ENCODE measurements at regions not wholly inside any gene's neighbourhood (a gene's known extent, or its start where the extent isn't known, plus 50 kb on each side); places are given as distances from the start of the nearest gene placed in this dataset.
"Not testable (repeated sequence)": the region's sequence is repeated elsewhere in the genome, so short reads cannot be mapped to it uniquely, and the experiment has no call there.

GRCh38 chr14:21760360-21760759 is 86.7 kb upstream of the OR4E1 start:
- H3K4me1 Mint-ChIP-seq; ATAC-seq (replicated peaks; ENCODE audit: extremely low read depth, poor library complexity, severe bottlenecking); H3K27ac Mint-ChIP-seq (ENCODE audit: low read depth); H3K36me3 Mint-ChIP-seq (ENCODE audit: insufficient read depth); DNase-seq (ENCODE audit: low spot score in 2 of 2); H3K4me3 Mint-ChIP-seq; H3K9me3 Mint-ChIP-seq: not testable (repeated sequence)
- peaks cover 57% of the 10 kb centered on the region for H3K27me3 Mint-ChIP-seq

GRCh38 chr14:21749306-21749868 is 75.8 kb upstream of the OR4E1 start:
- H3K9me3 Mint-ChIP-seq, result no peaks in the 10 kb centered on the region
- peaks cover 6% of the 10 kb centered on the region for H3K4me1 Mint-ChIP-seq
- no peaks in the 10 kb centered on the region for H3K36me3 Mint-ChIP-seq (ENCODE audit: insufficient read depth)
- no peak overlapping the region for H3K27ac Mint-ChIP-seq (ENCODE audit: low read depth)
- ATAC-seq (replicated peaks; ENCODE audit: extremely low read depth, poor library complexity, severe bottlenecking), result peak; percentile 19
- no peak for DNase-seq (ENCODE audit: low spot score in 2 of 2)
- peaks cover 48% of the 10 kb centered on the region for H3K27me3 Mint-ChIP-seq
- peak overlapping the region; percentile 54 for H3K4me3 Mint-ChIP-seq

DNA sequence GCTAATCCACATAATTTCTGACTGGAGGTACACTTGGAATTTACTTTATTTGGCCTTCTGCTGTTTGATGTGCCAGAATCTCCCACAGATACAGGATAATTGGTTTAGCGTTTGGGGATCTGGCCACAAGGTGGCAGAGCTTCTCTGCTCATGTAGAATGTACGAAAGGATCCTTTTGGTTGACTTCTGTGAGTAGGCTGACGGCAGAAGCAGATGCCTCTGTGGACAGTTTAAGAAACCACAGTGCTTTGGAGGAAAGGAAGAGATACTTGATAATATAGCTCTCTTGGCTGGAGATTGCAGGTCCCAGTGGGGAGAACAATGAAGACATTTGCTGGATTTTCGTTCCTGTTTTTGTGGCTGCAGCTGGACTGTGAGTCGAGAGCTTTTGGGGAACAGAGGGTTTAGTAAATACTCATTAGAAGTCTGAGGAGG is 75.3 kb upstream of the OR4E1 start:
- no peaks in the 10 kb centered on the region for H3K9me3 Mint-ChIP-seq
- no peaks in the 10 kb centered on the region for H3K36me3 Mint-ChIP-seq (ENCODE audit: insufficient read depth)
- peak; percentile 80 for ATAC-seq (replicated peaks; ENCODE audit: extremely low read depth, poor library complexity, severe bottlenecking)
- DNase-seq (ENCODE audit: low spot score in 2 of 2), result peak in 1 of 2 donors; percentile 18
- peaks cover 6% of the 10 kb centered on the region for H3K4me1 Mint-ChIP-seq
- no peak overlapping the region for H3K27ac Mint-ChIP-seq (ENCODE audit: low read depth)
- H3K27me3 Mint-ChIP-seq, result peaks cover 49% of the 10 kb centered on the region
- H3K4me3 Mint-ChIP-seq, result peak overlapping the region; percentile 54

DNA sequence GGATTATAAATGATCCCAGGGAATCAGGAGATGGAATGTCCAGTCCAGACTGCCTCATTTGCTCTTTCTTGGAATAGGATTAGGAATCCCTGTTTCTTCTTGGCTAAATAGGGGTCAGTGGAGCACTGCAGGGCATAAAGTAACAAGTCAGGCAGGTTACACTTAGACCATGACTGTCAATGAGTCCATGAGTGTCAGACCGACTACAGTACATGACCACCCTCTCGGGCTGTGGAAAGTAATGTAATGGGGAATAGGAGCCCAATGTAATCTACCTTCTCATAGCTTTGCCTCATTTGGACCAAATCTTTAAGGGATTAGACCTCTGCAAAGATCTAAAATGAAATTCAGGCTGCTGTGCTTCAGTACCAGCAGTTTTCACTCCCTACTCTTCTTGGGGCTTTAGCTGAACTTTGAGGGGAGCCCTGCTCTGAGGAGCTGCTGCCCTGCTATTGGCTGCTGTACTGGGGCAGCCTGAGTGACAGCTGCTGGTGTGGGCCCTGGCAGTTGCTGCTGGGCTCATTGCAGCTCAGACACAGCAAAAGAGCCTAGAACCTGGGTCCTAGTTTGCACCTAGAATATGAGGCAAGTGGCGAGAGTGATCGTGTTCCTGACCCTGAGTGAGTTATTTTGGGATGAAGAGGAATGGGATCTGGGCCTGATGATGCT is 62.2 kb upstream of the OR4E1 start:
- ATAC-seq (replicated peaks; ENCODE audit: extremely low read depth, poor library complexity, severe bottlenecking), result peak; percentile 58
- H3K27ac Mint-ChIP-seq (ENCODE audit: low read depth), result peak overlapping the region; percentile 67
- peak overlapping the region; percentile 57 for H3K4me3 Mint-ChIP-seq
- peaks cover 87% of the 10 kb centered on the region for H3K27me3 Mint-ChIP-seq
- DNase-seq (ENCODE audit: low spot score in 2 of 2), result no peak
- H3K4me1 Mint-ChIP-seq, result peaks cover 8% of the 10 kb centered on the region
- H3K36me3 Mint-ChIP-seq (ENCODE audit: insufficient read depth), result no peaks in the 10 kb centered on the region
- no peaks in the 10 kb centered on the region for H3K9me3 Mint-ChIP-seq

- peaks cover 10% of the 10 kb centered on the region for H3K4me1 Mint-ChIP-seq
- ATAC-seq (replicated peaks; ENCODE audit: extremely low read depth, poor library complexity, severe bottlenecking) (no peak), DNase-seq (ENCODE audit: low spot score in 2 of 2) (no peak)
- peaks cover 81% of the 10 kb centered on the region for H3K27me3 Mint-ChIP-seq
- H3K27ac Mint-ChIP-seq (ENCODE audit: low read depth), result no peak overlapping the region
- H3K4me3 Mint-ChIP-seq, result peak overlapping the region; percentile 57
- H3K9me3 Mint-ChIP-seq, result no peaks in the 10 kb centered on the region
- H3K36me3 Mint-ChIP-seq (ENCODE audit: insufficient read depth), result no peaks in the 10 kb centered on the region
Observed at GRCh38 chr14:21735200-21735599, 61.6 kb upstream of the OR4E1 start.

DNA sequence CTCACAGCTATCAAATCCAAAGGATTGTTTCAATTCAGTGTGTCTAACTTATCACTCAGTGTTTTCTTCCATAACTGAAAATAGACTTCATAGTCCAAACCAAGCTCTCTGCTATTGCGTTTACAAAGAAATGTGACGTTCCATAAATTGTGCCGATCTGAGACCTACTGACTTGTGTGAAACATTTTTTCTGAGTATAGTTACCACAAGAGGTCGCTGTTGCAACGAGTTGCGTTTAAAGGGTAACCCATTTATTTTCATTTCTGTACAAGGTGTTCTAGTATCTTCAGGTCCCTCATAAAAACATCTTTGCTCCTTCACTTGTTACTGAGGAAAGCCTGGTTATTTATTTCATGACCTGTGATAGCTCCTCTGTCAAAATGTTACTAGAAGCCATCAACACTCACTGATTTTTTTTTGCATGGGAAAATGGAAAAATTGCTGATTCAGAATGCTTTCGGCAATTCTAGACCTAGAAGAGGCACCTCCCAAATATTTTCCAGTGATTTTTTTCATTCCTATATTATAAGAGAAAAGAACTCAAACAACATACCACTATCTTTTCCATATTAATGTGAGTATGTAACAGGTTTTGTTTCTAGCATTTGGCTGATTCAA is 60.9 kb upstream of the OR4E1 start:
- no peak overlapping the region for H3K4me3 Mint-ChIP-seq
- no peak for DNase-seq (ENCODE audit: low spot score in 2 of 2)
- peaks cover 16% of the 10 kb centered on the region for H3K4me1 Mint-ChIP-seq
- no peak for ATAC-seq (replicated peaks; ENCODE audit: extremely low read depth, poor library complexity, severe bottlenecking)
- H3K9me3 Mint-ChIP-seq, result no peaks in the 10 kb centered on the region
- H3K27ac Mint-ChIP-seq (ENCODE audit: low read depth), result no peak overlapping the region
- no peaks in the 10 kb centered on the region for H3K36me3 Mint-ChIP-seq (ENCODE audit: insufficient read depth)
- H3K27me3 Mint-ChIP-seq, result peaks cover 75% of the 10 kb centered on the region

- ATAC-seq (replicated peaks; ENCODE audit: extremely low read depth, poor library complexity, severe bottlenecking) (peak; percentile 88), DNase-seq (ENCODE audit: low spot score in 2 of 2) (no peak)
- peak overlapping the region; percentile 76 for H3K4me3 Mint-ChIP-seq
- no peaks in the 10 kb centered on the region for H3K9me3 Mint-ChIP-seq
- peaks cover 33% of the 10 kb centered on the region for H3K27me3 Mint-ChIP-seq
- no peaks in the 10 kb centered on the region for H3K36me3 Mint-ChIP-seq (ENCODE audit: insufficient read depth)
- H3K4me1 Mint-ChIP-seq, result peaks cover 14% of the 10 kb centered on the region
- H3K27ac Mint-ChIP-seq (ENCODE audit: low read depth), result peak overlapping the region; percentile 80
Observed at GRCh38 chr14:21729703-21730233, 56.1 kb upstream of the OR4E1 start.

- H3K4me1 Mint-ChIP-seq, result peaks cover 8% of the 10 kb centered on the region
- H3K9me3 Mint-ChIP-seq, result no peaks in the 10 kb centered on the region
- DNase-seq (ENCODE audit: low spot score in 2 of 2) (no peak), ATAC-seq (replicated peaks; ENCODE audit: extremely low read depth, poor library complexity, severe bottlenecking) (no peak)
- peaks cover 51% of the 10 kb centered on the region for H3K27me3 Mint-ChIP-seq
- H3K36me3 Mint-ChIP-seq (ENCODE audit: insufficient read depth), result no peaks in the 10 kb centered on the region
- H3K27ac Mint-ChIP-seq (ENCODE audit: low read depth), result no peak overlapping the region
- no peak overlapping the region for H3K4me3 Mint-ChIP-seq
Observed at GRCh38 chr14:21725250-21725649, 51.6 kb upstream of the OR4E1 start.

- Mint-ChIP-seq H3K9me3 (no peaks in the 10 kb centered on the region), H3K4me1 (no peaks in the 10 kb centered on the region), H3K27ac (ENCODE audit: low read depth) (no peak overlapping the region), H3K4me3 (peak overlapping the region; percentile 49), H3K27me3 (peaks cover 57% of the 10 kb centered on the region), H3K36me3 (ENCODE audit: insufficient read depth) (no peaks in the 10 kb centered on the region)
- DNase-seq (ENCODE audit: low spot score in 2 of 2), result no peak
- ATAC-seq (replicated peaks; ENCODE audit: extremely low read depth, poor library complexity, severe bottlenecking), result no peak
Observed at GRCh38 chr14:21724090-21724973, 50.7 kb upstream of the OR4E1 start.

DNA sequence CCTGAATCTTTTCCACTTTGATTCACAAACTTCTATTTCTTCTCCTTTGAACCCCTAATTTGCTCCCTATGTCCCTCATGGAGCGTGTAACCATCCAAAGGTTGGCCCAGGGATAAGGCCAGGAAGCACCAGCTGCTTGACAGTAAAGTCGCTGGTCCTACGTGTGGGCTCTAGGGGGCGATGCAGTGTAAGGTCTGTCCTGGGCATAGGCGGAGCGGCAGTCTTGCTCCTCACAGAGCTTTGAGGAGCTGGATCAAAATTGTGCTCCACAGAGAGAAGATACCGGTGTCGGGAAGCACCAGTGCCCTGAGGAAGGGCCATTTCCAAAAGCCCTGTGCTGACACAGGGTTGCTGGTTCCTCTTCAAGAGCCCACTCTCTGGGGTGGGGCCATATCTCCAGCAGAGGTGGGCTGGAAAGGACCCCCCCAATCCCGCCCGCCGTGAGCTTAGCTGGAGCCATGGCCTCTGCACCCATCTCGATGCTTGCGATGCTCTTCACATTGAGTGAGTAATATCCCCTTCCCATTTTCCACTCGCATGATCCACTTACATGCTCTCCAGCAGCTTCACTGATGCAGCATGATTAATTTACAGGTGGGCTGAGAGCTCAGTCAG is 49.9 kb upstream of the OR4E1 start:
- Mint-ChIP-seq H3K36me3 (ENCODE audit: insufficient read depth) (no peaks in the 10 kb centered on the region), H3K9me3 (no peaks in the 10 kb centered on the region), H3K4me1 (no peaks in the 10 kb centered on the region), H3K4me3 (peak overlapping the region; percentile 49), H3K27ac (ENCODE audit: low read depth) (no peak overlapping the region), H3K27me3 (peaks cover 65% of the 10 kb centered on the region)
- ATAC-seq (replicated peaks; ENCODE audit: extremely low read depth, poor library complexity, severe bottlenecking), result peak; percentile 54
- DNase-seq (ENCODE audit: low spot score in 2 of 2), result no peak

Data from central memory CD8-positive, alpha-beta T cell (primary cell).